ENCODE measurements at regions not wholly inside any gene's neighbourhood (a gene's known extent, or its start where the extent isn't known, plus 50 kb on each side); places are given as distances from the start of the nearest gene placed in this dataset.

GRCh38 chr6:77403424-77403823 lies 59.9 kb downstream of the HTR1B start:
- intact Hi-C loops (cut with DNase I) = no loop called here
- Histone ChIP-seq H3K36me3 (no peaks in the 10 kb centered on the region), H3K27me3 (ENCODE audit: low read depth) (no peaks in the 10 kb centered on the region), H3K4me3 (no peak overlapping the region), H3K9me3 (no peaks in the 10 kb centered on the region), H3K4me1 (no peaks in the 10 kb centered on the region), H3K27ac (no peak overlapping the region)
- TF ChIP-seq CTCF (IDR thresholded peaks at IDR 0.05) = no peak
- DNase-seq (no peak), ATAC-seq (no peak)

GRCh38 chr6:77401231-77401630 lies 62.1 kb downstream of the HTR1B start:
- no peaks in the 10 kb centered on the region for H3K36me3 ChIP-seq
- H3K4me3 ChIP-seq = no peak overlapping the region
- no peaks in the 10 kb centered on the region for H3K4me1 ChIP-seq
- TF ChIP-seq CTCF (IDR thresholded peaks at IDR 0.05) = no peak
- H3K27ac ChIP-seq = no peak overlapping the region
- H3K27me3 ChIP-seq (ENCODE audit: low read depth) = no peaks in the 10 kb centered on the region
- intact Hi-C loops (cut with DNase I) = no loop called here
- ATAC-seq = no peak
- DNase-seq = no peak
- H3K9me3 ChIP-seq = no peaks in the 10 kb centered on the region

- intact Hi-C loops (cut with DNase I) = no loop called here
- Histone ChIP-seq H3K9me3 (no peaks in the 10 kb centered on the region), H3K4me3 (no peak overlapping the region), H3K27ac (no peak overlapping the region), H3K36me3 (no peaks in the 10 kb centered on the region), H3K27me3 (ENCODE audit: low read depth) (no peaks in the 10 kb centered on the region), H3K4me1 (no peaks in the 10 kb centered on the region)
- no peak for TF ChIP-seq CTCF (IDR thresholded peaks at IDR 0.05)
- DNase-seq = no peak
- no peak for ATAC-seq
Measured at GRCh38 chr6:77397561-77397960, 65.7 kb downstream of the HTR1B start.

- Histone ChIP-seq H3K27me3 (ENCODE audit: low read depth) (no peaks in the 10 kb centered on the region), H3K4me3 (no peak overlapping the region), H3K9me3 (no peaks in the 10 kb centered on the region), H3K4me1 (no peaks in the 10 kb centered on the region), H3K27ac (no peak overlapping the region), H3K36me3 (no peaks in the 10 kb centered on the region)
- no peak for ATAC-seq
- TF ChIP-seq CTCF (IDR thresholded peaks at IDR 0.05) = no peak
- intact Hi-C loops (cut with DNase I) = no loop called here
- DNase-seq = no peak
Measured at GRCh38 chr6:77389402-77389801, 73.9 kb downstream of the HTR1B start.

GRCh38 chr6:77383026-77383425 lies 80.3 kb downstream of the HTR1B start:
- TF ChIP-seq CTCF (IDR thresholded peaks at IDR 0.05) = no peak
- no peak overlapping the region for H3K27ac ChIP-seq
- H3K27me3 ChIP-seq (ENCODE audit: low read depth) = no peaks in the 10 kb centered on the region
- intact Hi-C loops (cut with DNase I) = no loop called here
- no peaks in the 10 kb centered on the region for H3K36me3 ChIP-seq
- ATAC-seq (no peak), DNase-seq (no peak)
- H3K4me1 ChIP-seq = no peaks in the 10 kb centered on the region
- no peaks in the 10 kb centered on the region for H3K9me3 ChIP-seq
- no peak overlapping the region for H3K4me3 ChIP-seq

GRCh38 chr6:77373955-77374354 lies 89.3 kb downstream of the HTR1B start:
- H3K27me3 ChIP-seq (ENCODE audit: low read depth) = no peaks in the 10 kb centered on the region
- ATAC-seq (no peak), DNase-seq (no peak)
- H3K27ac ChIP-seq = no peak overlapping the region
- TF ChIP-seq CTCF (IDR thresholded peaks at IDR 0.05) = no peak
- H3K4me3 ChIP-seq = no peak overlapping the region
- intact Hi-C loops (cut with DNase I) = no loop called here
- H3K36me3 ChIP-seq = no peaks in the 10 kb centered on the region
- no peaks in the 10 kb centered on the region for H3K4me1 ChIP-seq
- no peaks in the 10 kb centered on the region for H3K9me3 ChIP-seq
